ENCODE measurements at regions not wholly inside any gene's neighbourhood (a gene's known extent, or its start where the extent isn't known, plus 50 kb on each side); places are given as distances from the start of the nearest gene placed in this dataset.
"Not testable (repeated sequence)": the region's sequence is repeated elsewhere in the genome, so short reads cannot be mapped to it uniquely, and the experiment has no call there.

GRCh38 chr6:125375013-125375412, 73.2 kb upstream of the HDDC2 start:
- Histone ChIP-seq H3K36me3 (no peaks in the 10 kb centered on the region), H3K27me3 (peaks cover 8% of the 10 kb centered on the region), H3K4me1 (ENCODE audit: control insufficient read depth in 1 of 2, insufficient read depth in 1 of 2, low read depth in 1 of 2, low read length in 1 of 2) (no peaks in the 10 kb centered on the region), H3K27ac (no peak overlapping the region), H3K4me3 (ENCODE audit: low read depth in 1 of 2, low read length in 1 of 2) (no peak overlapping the region), H3K9me3 (no peaks in the 10 kb centered on the region)
- TF ChIP-seq CTCF (IDR thresholded peaks at IDR 0.05): no peak

- Histone ChIP-seq H3K27ac (no peak overlapping the region), H3K4me1 (ENCODE audit: control insufficient read depth in 1 of 2, insufficient read depth in 1 of 2, low read depth in 1 of 2, low read length in 1 of 2) (no peaks in the 10 kb centered on the region), H3K36me3 (no peaks in the 10 kb centered on the region), H3K4me3 (ENCODE audit: low read depth in 1 of 2, low read length in 1 of 2) (no peak overlapping the region), H3K27me3 (no peaks in the 10 kb centered on the region), H3K9me3 (no peaks in the 10 kb centered on the region)
- no peak for TF ChIP-seq CTCF (IDR thresholded peaks at IDR 0.05)
Observed at GRCh38 chr6:125375821-125376220, 74.1 kb upstream of the HDDC2 start.

- Histone ChIP-seq H3K27me3 (no peaks in the 10 kb centered on the region), H3K27ac (no peak overlapping the region), H3K36me3 (no peaks in the 10 kb centered on the region), H3K4me1 (ENCODE audit: control insufficient read depth in 1 of 2, insufficient read depth in 1 of 2, low read depth in 1 of 2, low read length in 1 of 2) (no peaks in the 10 kb centered on the region), H3K4me3 (ENCODE audit: low read depth in 1 of 2, low read length in 1 of 2) (no peak overlapping the region), H3K9me3 (no peaks in the 10 kb centered on the region)
- TF ChIP-seq CTCF (IDR thresholded peaks at IDR 0.05): no peak
Observed at GRCh38 chr6:125377621-125378020, 75.9 kb upstream of the HDDC2 start.

GRCh38 chr6:125379174-125379573, 77.4 kb upstream of the HDDC2 start:
- Histone ChIP-seq H3K9me3 (no peaks in the 10 kb centered on the region), H3K4me1 (ENCODE audit: control insufficient read depth in 1 of 2, insufficient read depth in 1 of 2, low read depth in 1 of 2, low read length in 1 of 2) (no peaks in the 10 kb centered on the region), H3K4me3 (ENCODE audit: low read depth in 1 of 2, low read length in 1 of 2) (no peak overlapping the region), H3K27ac (no peak overlapping the region), H3K27me3 (no peaks in the 10 kb centered on the region), H3K36me3 (no peaks in the 10 kb centered on the region)
- TF ChIP-seq CTCF (IDR thresholded peaks at IDR 0.05): no peak

GRCh38 chr6:125380474-125380873, 78.7 kb upstream of the HDDC2 start:
- no peaks in the 10 kb centered on the region for H3K36me3 ChIP-seq
- no peak for TF ChIP-seq CTCF (IDR thresholded peaks at IDR 0.05)
- H3K27me3 ChIP-seq: no peaks in the 10 kb centered on the region
- H3K4me1 ChIP-seq (ENCODE audit: control insufficient read depth in 1 of 2, insufficient read depth in 1 of 2, low read depth in 1 of 2, low read length in 1 of 2): no peaks in the 10 kb centered on the region
- H3K27ac ChIP-seq: no peak overlapping the region
- H3K4me3 ChIP-seq (ENCODE audit: low read depth in 1 of 2, low read length in 1 of 2): no peak overlapping the region
- no peaks in the 10 kb centered on the region for H3K9me3 ChIP-seq

- H3K4me3 ChIP-seq (ENCODE audit: low read depth in 1 of 2, low read length in 1 of 2); H3K9me3 ChIP-seq; H3K4me1 ChIP-seq (ENCODE audit: control insufficient read depth in 1 of 2, insufficient read depth in 1 of 2, low read depth in 1 of 2, low read length in 1 of 2); H3K27ac ChIP-seq; H3K27me3 ChIP-seq; H3K36me3 ChIP-seq: not testable (repeated sequence)
Observed at GRCh38 chr6:125386337-125386736, 84.6 kb upstream of the HDDC2 start.

All from neutrophil (primary cell).